NCI-H2107 treated with DMSO at 0.1 percent for 48 hours (cell line): ENCODE measurements at regions not wholly inside any gene's neighbourhood (a gene's known extent, or its start where the extent isn't known, plus 50 kb on each side); places are given as distances from the start of the nearest gene placed in this dataset.

ENCODE experiments used
- DNase-seq: peaks from one replicate; lab custom pipeline; 2025; ENCODE audit not compliant: unreplicated experiment; lab: John Stamatoyannopoulos, UW

GRCh38 chr7:131745390-131746248 is 189.2 kb upstream of the PODXL start:
- no peak for DNase-seq

DNA sequence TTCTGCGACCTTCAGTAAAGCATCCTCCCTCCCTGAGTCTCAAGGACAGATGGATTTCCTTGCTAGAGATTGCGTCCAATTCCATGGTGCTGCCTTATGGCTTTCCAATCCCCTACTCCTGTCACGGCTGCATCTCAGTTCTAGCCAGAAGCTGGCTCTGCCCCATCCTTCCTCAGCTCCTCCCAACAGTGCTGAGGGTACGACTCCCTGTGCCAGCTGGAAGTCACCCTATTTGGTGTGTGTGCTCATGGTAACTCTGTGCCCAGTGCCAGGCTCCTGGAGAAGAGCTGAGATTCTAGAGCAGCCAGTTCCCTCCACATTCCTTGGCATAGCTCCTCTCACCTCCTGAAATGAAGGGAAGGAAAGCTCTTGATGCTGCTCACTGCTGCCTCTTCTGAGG is 185.0 kb upstream of the PODXL start:
- no peak for DNase-seq

DNA sequence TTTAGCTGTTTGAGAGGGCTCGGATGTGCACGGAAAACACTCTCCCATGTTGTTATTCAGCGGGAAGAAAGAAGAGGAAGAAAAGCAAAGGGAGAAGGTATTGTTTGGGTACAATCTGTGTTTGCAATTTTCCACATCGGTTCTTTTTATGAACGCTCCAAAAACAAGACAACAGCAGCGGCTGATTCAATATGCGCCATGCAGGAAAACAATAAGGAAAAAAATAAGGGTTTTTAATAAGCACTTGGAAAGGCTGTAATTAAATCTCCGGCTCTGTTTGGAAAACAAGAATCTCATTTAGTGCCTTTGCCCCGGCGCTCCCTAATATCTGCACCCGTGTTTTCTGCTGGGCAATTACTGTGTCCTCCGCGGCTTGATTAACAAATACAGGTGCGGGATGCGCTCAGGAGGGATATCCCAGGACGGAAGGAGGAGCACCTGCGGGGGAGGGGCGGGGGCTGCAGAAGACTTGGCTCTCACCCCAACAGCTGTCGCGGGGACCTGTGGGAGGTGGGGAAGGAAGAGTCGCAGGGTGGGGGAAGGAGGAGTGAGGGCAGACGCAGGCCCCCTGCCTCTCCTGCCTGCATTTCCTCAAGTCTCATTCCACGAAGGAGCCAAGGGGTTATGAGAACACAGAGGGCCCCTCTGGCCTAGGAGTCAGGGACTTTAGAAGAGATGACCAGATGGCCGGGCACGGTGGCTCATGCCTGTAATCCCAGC is 181.5 kb upstream of the PODXL start:
- no peak for DNase-seq

GRCh38 chr7:131735101-131735500 is 178.7 kb upstream of the PODXL start:
- DNase-seq: no peak

DNA sequence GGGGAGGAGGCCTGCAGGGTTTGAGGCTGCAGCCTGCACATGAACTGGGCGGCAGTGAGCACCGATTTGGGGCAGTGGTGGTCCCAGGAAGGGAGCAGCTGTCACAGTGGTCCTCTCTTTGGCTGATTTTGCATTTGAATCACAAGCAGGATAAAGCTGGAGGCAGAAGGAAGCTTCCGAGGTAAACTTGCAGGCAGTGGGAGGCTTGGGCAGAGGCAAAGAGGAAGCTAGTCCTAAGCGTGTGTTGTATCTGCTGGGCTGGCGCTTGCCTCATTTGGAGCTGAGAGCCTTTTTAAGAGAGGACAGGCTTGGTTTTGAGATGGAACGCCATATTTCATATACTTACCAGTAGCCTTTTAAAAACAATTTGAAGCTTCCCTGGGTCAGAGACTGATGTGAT is 177.2 kb upstream of the PODXL start:
- no peak for DNase-seq

DNA sequence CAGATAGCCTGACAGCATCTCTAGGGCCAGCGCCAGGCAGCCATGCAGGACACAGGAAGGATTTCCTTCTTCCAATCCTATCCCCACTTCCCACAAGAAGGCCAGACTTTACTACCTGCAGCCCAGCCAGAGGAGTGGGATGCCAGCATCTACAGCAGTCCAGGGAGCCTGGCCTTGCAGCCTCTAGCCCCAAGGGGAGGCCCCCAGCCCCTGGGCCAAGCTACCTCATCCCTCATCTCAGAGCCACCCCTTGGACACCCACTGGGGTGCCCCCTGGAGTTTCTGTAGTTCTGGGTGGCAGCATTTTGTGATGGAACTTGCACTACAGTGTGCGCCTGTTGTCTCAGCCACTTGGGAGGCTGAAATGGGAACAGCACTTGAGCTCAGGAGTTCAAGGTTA is 170.8 kb upstream of the PODXL start:
- DNase-seq: no peak

- no peak for DNase-seq
These were observed 170.3 kb upstream of the PODXL start for GRCh38 chr7:131726686-131727085.

DNA sequence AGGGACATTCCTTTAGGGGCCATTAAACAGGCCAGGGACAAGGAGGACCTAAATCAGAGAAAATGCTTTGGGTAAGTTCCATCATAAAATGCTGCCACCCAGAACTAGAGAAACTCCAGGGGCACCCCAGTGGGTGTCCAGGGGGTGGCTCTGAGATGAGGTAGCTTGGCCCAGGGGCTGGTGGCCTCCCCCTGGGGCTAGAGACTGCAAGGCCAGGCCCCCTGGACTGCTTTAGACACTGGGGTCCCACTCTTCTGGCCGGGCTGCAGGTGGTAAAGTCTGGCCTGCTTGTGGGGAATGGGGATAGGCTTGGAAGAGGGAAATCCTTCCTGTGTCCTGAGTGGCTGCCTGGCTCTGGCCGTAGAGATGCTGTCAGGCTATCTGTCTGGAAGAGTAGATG is 169.6 kb upstream of the PODXL start:
- DNase-seq: no peak

GRCh38 chr7:131724776-131725345 is 168.4 kb upstream of the PODXL start:
- DNase-seq: no peak

DNA sequence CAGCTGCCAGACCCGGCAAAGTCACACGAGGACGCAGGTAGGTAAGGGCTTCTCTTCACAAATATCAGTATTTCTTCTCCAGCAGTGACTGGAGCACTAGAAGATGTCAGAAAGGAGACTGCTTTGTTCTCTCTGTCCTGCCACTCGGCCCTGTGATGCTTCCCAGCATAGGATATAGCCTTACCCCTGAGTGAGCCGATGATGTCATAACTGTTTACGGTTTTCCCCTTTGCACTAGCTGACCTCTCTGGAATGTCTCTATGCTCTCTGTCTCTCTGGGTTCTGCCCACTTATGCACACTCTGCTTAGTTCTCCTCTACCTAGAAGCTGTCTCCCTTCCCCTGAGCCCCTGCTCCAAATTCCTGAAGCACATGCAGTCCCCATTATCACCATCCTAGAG is 167.5 kb upstream of the PODXL start:
- no peak for DNase-seq

- DNase-seq: no peak
These were observed 165.9 kb upstream of the PODXL start for GRCh38 chr7:131722371-131722770.

DNA sequence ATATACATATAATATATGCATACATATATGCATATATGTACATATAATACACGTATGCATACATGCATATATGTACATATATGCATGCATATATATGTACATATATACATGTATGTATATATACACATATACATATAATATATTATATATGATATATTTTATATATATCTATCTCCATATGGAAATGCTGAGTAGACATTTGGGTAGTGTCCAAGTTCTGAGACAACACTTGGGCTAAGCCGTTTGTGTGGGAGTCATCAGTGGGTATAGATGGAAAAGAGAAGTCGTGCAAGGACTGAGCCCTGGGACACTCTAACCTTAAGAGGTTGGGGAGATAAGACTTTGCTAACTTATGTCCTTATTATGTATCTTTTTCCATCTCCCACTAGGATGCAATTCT is 165.2 kb upstream of the PODXL start:
- DNase-seq: no peak

DNA sequence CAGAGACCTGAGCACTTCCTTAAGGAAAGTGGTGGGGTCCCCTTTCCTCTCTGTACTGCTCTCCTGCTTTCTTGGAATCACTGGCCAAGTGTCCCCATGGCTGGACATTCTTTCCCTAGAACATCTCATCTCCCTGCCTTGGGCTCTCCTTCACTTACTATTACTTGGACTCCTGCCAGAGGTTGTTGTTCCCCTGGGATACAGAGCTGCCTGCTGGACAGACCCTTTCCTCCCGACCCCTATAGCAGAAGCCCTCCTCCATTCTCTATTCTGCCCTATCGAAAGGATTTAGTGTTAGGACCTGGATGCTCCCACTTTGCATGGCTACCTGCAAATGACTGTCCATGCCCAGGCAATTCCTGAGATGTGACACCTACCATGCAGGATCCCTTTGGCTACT is 164.3 kb upstream of the PODXL start:
- no peak for DNase-seq

GRCh38 chr7:131717181-131717580 is 160.8 kb upstream of the PODXL start:
- DNase-seq: no peak

GRCh38 chr7:131699323-131699722 is 142.9 kb upstream of the PODXL start:
- DNase-seq: no peak

DNA sequence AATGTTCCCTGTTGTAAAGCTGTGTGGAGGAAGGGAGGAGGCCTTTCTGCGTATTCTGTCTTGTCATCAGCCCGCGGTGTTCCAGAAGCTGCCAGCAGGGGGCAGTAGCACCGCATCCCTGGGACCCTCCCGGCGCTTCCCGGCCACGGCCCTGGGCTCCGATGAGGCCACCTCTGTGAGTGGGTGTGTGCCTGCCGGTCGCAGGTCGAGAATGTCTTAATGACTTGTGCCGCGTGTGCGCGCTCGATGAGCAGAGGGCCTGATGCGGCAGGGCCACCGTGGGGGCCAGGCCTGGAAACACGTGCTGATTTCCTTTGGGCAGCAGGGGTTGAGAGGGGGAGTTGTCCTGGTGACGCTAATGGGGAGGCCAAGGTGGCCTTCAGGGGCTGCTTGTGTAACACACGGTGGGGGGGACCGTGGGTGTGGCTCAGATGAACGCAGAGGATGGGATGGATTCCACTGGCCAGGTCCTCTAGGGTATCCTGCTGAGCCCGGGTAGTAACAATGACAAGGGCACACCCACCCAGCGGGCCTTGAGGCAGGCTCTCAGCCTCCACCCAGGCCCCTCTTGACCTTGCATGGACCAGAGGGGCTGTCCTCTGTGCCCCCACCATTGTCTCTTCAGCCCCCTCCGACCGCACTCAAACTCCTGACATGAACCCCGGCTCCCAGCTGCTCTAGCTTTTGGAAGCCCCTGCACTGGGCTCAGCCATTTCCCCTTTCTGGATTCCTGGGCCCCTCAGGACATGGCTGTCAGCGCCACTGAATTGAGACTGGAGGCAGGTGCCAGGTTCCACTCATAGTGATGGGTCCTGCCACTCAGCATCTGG is 135.9 kb upstream of the PODXL start:
- DNase-seq: peak; percentile 50

- DNase-seq: no peak
These were observed 135.2 kb upstream of the PODXL start for GRCh38 chr7:131691454-131692130.

DNA sequence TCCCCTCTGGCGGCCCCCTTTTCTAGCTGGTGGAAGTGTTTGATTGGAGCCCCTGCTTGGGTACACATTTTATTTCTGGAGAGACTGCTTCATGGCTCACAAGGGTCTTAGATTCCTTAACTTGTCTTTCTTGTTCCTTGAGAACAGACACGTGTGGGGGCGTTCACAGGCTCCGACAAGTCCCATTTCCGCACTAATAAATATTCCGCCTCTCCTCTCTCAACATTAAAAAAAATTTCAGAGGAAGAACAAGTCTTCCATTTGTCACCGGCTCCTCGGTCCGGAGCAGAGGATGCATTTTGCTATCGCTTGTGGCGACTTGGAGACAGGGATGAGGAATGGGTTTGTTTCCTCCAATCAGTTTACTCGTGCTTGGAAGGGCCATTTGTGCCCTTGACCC is 134.0 kb upstream of the PODXL start:
- no peak for DNase-seq

DNA sequence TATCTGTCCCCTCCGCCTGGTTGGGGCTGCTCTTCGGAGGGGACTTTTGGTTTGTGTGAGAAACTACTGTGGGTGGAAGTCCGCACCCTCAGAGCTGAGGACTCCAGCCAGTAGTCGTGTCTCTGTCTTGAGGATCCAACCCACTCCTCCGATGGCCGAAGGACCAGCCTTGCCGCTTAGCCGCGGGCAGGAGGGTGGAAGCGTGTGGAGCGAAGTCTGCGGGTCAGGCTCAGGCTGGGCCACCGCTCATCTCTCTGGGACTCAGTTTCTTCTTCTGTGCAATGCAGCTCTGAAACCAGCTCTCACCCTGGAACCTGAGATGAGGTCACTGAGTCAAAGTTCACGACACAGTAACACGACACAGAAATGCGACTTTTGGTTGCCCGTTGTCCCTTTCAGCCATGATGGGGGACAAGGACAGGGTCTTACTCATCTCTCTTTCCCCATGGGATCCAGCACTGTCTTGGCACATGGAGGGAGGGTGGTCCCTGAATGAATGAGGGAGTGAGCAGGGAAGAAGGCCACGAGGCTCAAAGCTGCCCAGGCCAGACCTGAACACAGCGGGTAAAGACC is 133.3 kb upstream of the PODXL start:
- DNase-seq: no peak
